T47D (cell line): ENCODE measurements at regions not wholly inside any gene's neighbourhood (a gene's known extent, or its start where the extent isn't known, plus 50 kb on each side); places are given as distances from the start of the nearest gene placed in this dataset.
A peak's percentile ranks its signal among the peaks of the same experiment; 100 is the strongest.

ENCODE experiments used
- DNase-seq, 2 experiments: peaks; one replicate each; pipeline versions ENCODE4 v3.0.0 to v3.0.0-alpha.2; 2011 to 2012; ENCODE audit warnings: low read depth in 1 of 2, low spot score in 1 of 2
- JUND ChIP-seq: IDR thresholded peaks from 2 replicates; pipeline ENCODE4 v1.6.1; 2012; ENCODE audit warnings: low read depth
- in situ Hi-C: cut with HindIII; loops from 2 replicates; pipeline ENCODE4 v1.10.0; 2016; ENCODE audit warnings: low sequenced_read_pairs, low pct_unique_long_range_greater_than_20kb

GRCh38 chr7:36071605-36072004 is 81.4 kb upstream of the EEPD1 start:
- no peak for DNase-seq
- in situ Hi-C loops, result no loop called here
- TF ChIP-seq JUND, result no peak

- no peak for TF ChIP-seq JUND
- no peak for DNase-seq
- in situ Hi-C loops, result no loop called here
Observed at GRCh38 chr7:36072620-36073019, 80.4 kb upstream of the EEPD1 start.

- DNase-seq, result no peak
- in situ Hi-C loops, result no loop called here
- no peak for TF ChIP-seq JUND
Observed at GRCh38 chr7:36075561-36075960, 77.5 kb upstream of the EEPD1 start.

- DNase-seq, result no peak
- in situ Hi-C loops, result no loop called here
Observed at GRCh38 chr7:36076074-36076473, 77.0 kb upstream of the EEPD1 start.

GRCh38 chr7:36078816-36079360 is 74.2 kb upstream of the EEPD1 start:
- TF ChIP-seq JUND, result no peak
- in situ Hi-C loops, result no loop called here

More at GRCh38 chr7:36076074-36076473, 77.0 kb upstream of the EEPD1 start:
- TF ChIP-seq JUND, result no peak

GRCh38 chr7:36079446-36080025 is 73.5 kb upstream of the EEPD1 start:
- DNase-seq, result no peak
- in situ Hi-C loops, result no loop called here
- TF ChIP-seq JUND, result no peak

More at GRCh38 chr7:36078816-36079360, 74.2 kb upstream of the EEPD1 start:
- peak in 1 of 2 experiments; percentile 63 for DNase-seq

GRCh38 chr7:36080843-36081242 is 72.2 kb upstream of the EEPD1 start:
- no peak for DNase-seq
- in situ Hi-C loops, result no loop called here
- TF ChIP-seq JUND, result no peak

GRCh38 chr7:36082216-36082615 is 70.8 kb upstream of the EEPD1 start:
- no peak for DNase-seq
- no peak for TF ChIP-seq JUND
- in situ Hi-C loops, result no loop called here

- no peak for TF ChIP-seq JUND
- in situ Hi-C loops, result no loop called here
- DNase-seq, result no peak
Observed at GRCh38 chr7:36082910-36083309, 70.1 kb upstream of the EEPD1 start.

- in situ Hi-C loops, result no loop called here
- DNase-seq, result no peak
- no peak for TF ChIP-seq JUND
Observed at GRCh38 chr7:36083626-36084380, 69.3 kb upstream of the EEPD1 start.

- TF ChIP-seq JUND, result no peak
- DNase-seq, result peak; percentile 75 to 92
- in situ Hi-C loops, result no loop called here
Observed at GRCh38 chr7:36084485-36085091, 68.5 kb upstream of the EEPD1 start.

- in situ Hi-C loops, result no loop called here
- TF ChIP-seq JUND, result no peak
- no peak for DNase-seq
Observed at GRCh38 chr7:36085096-36085495, 68.0 kb upstream of the EEPD1 start.

GRCh38 chr7:36086571-36086970 is 66.5 kb upstream of the EEPD1 start:
- in situ Hi-C loops, result no loop called here
- peak in 1 of 2 experiments; percentile 59 for DNase-seq
- no peak for TF ChIP-seq JUND

- TF ChIP-seq JUND, result no peak
- in situ Hi-C loops, result no loop called here
- no peak for DNase-seq
Observed at GRCh38 chr7:36088553-36088952, 64.5 kb upstream of the EEPD1 start.
